ENCODE measurements at regions not wholly inside any gene's neighbourhood (a gene's known extent, or its start where the extent isn't known, plus 50 kb on each side); places are given as distances from the start of the nearest gene placed in this dataset.
"Not testable (repeated sequence)": the region's sequence is repeated elsewhere in the genome, so short reads cannot be mapped to it uniquely, and the experiment has no call there.

DNA sequence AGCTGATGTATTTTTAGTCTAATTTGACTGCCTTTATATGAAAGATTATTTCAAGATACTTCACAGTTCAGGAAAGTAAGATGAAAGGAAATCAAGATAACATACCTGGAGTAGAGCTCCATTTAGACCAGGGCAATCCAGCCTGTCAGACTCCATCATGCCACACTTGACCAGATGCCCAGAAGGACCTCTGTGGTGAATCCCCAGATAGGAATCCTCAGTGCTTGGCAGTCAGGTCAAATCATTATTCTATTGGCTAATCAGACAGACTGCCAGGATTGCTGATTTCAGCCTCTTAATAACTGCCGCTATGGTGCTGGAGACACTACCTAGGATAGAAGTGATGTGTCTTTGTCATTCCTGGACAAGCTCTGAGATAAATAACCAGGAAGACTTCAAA is 404.2 kb downstream of the STK39 start:
- no peak overlapping the region for H3K4me2 ChIP-seq (replicated peaks; ENCODE audit: extremely low read depth, low read length, poor library complexity, severe bottlenecking)
- intact Hi-C loops (cut with micrococcal nuclease) = no loop called here
- H3K79me2 ChIP-seq (ENCODE audit: insufficient read depth, low read length) = no peaks in the 10 kb centered on the region
- WGBS (ENCODE audit: insufficient coverage) = 100% methylated on average over 1 of the region's 1 CpG
- H3K27ac ChIP-seq (ENCODE audit: low read depth in 1 of 2, low read length in 2 of 2) = no peak overlapping the region
- H3K4me1 ChIP-seq (ENCODE audit: control insufficient read depth in 1 of 2, insufficient read depth in 2 of 2, low read length in 2 of 2) = no peaks in the 10 kb centered on the region
- Mint-ChIP-seq H3K4me3 (no peak overlapping the region), H3K9me3 (peaks cover 0 to 3% (median 1%) of the 10 kb centered on the region in 7 donors), H3K27ac (no peak overlapping the region), H3K36me3 (no peaks in the 10 kb centered on the region), H3K4me1 (no peaks in the 10 kb centered on the region), H3K27me3 (ENCODE audit: low read depth in 3 of 3) (peaks cover 0 to 1% (median 0%) of the 10 kb centered on the region in 3 donors)
- TF ChIP-seq CTCF (IDR thresholded peaks at IDR 0.05) = no peak
- H2AFZ ChIP-seq (ENCODE audit: insufficient read depth, low read depth, low read length, poor library complexity, severe bottlenecking) = no peak overlapping the region
- H3K9ac ChIP-seq (ENCODE audit: insufficient read depth, low read length, poor library complexity, severe bottlenecking) = no peak overlapping the region
- no peaks in the 10 kb centered on the region for H3K27me3 ChIP-seq (ENCODE audit: control insufficient read depth in 2 of 2, insufficient read depth in 2 of 2, low read length in 2 of 2)
- no peaks in the 10 kb centered on the region for H3K36me3 ChIP-seq (replicated peaks in 1 of 2; ENCODE audit: control insufficient read depth in 1 of 2, insufficient read depth in 2 of 2, low read length in 2 of 2)
- H3K4me3 ChIP-seq (replicated peaks in 1 of 3; ENCODE audit: low read depth in 2 of 3, low read length in 3 of 3) = no peak overlapping the region
- H4K20me1 ChIP-seq (ENCODE audit: insufficient read depth, low read length) = no peaks in the 10 kb centered on the region
- H3K9me3 ChIP-seq (replicated peaks in 1 of 2; ENCODE audit: control insufficient read depth in 1 of 2, insufficient read depth in 1 of 2, low read length in 2 of 2) = no peaks in the 10 kb centered on the region
- no peak for DNase-seq

- Mint-ChIP-seq H3K27ac (no peak overlapping the region), H3K9me3 (peaks cover 0 to 3% (median 0%) of the 10 kb centered on the region in 7 donors), H3K4me1 (no peaks in the 10 kb centered on the region), H3K27me3 (ENCODE audit: low read depth in 3 of 3) (no peaks in the 10 kb centered on the region), H3K36me3 (no peaks in the 10 kb centered on the region), H3K4me3 (no peak overlapping the region)
- no peak for DNase-seq
- no peak for TF ChIP-seq CTCF (IDR thresholded peaks at IDR 0.05)
- Histone ChIP-seq H3K9me3 (replicated peaks in 1 of 2; ENCODE audit: control insufficient read depth in 1 of 2, insufficient read depth in 1 of 2, low read length in 2 of 2) (no peaks in the 10 kb centered on the region), H3K4me1 (ENCODE audit: control insufficient read depth in 1 of 2, insufficient read depth in 2 of 2, low read length in 2 of 2) (no peaks in the 10 kb centered on the region), H3K4me2 (replicated peaks; ENCODE audit: extremely low read depth, low read length, poor library complexity, severe bottlenecking) (no peak overlapping the region), H3K79me2 (ENCODE audit: insufficient read depth, low read length) (no peaks in the 10 kb centered on the region), H4K20me1 (ENCODE audit: insufficient read depth, low read length) (no peaks in the 10 kb centered on the region), H3K27me3 (ENCODE audit: control insufficient read depth in 2 of 2, insufficient read depth in 2 of 2, low read length in 2 of 2) (no peaks in the 10 kb centered on the region), H3K4me3 (replicated peaks in 1 of 3; ENCODE audit: low read depth in 2 of 3, low read length in 3 of 3) (no peak overlapping the region), H3K36me3 (replicated peaks in 1 of 2; ENCODE audit: control insufficient read depth in 1 of 2, insufficient read depth in 2 of 2, low read length in 2 of 2) (no peaks in the 10 kb centered on the region), H3K9ac (ENCODE audit: insufficient read depth, low read length, poor library complexity, severe bottlenecking) (no peak overlapping the region), H3K27ac (ENCODE audit: low read depth in 1 of 2, low read length in 2 of 2) (no peak overlapping the region), H2AFZ (ENCODE audit: insufficient read depth, low read depth, low read length, poor library complexity, severe bottlenecking) (no peak overlapping the region)
- intact Hi-C loops (cut with micrococcal nuclease) = no loop called here
- no CpG with 5 or more reads among the region's 1 CpG for WGBS (ENCODE audit: insufficient coverage)
These were observed 405.3 kb downstream of the STK39 start for GRCh38 chr2:167842047-167842446.

DNA sequence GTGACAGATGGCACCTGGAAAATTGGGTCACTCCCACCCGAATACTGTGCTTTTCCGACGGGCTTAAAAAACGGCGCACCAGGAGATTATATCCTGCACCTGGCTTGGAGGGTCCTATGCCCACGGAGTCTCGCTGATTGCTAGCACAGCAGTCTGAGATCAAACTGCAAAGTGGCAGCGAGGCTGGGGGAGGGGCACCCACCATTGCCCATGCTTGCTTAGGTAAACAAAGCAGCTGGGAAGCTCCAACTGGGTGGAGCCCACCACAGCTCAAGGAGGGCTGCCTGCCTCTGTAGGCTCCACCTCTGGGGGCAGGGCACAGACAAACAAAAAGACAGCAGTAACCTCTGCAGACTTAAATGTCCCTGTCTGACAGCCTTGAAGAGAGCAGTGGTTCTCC is 412.1 kb downstream of the STK39 start:
- H4K20me1 ChIP-seq (ENCODE audit: insufficient read depth, low read length); H3K27ac ChIP-seq (ENCODE audit: low read depth in 1 of 2, low read length in 2 of 2); H3K9ac ChIP-seq (ENCODE audit: insufficient read depth, low read length, poor library complexity, severe bottlenecking); H3K4me1 ChIP-seq (ENCODE audit: control insufficient read depth in 1 of 2, insufficient read depth in 2 of 2, low read length in 2 of 2); H3K4me1 Mint-ChIP-seq; H3K27me3 Mint-ChIP-seq (ENCODE audit: low read depth in 3 of 3); H2AFZ ChIP-seq (ENCODE audit: insufficient read depth, low read depth, low read length, poor library complexity, severe bottlenecking); H3K9me3 ChIP-seq (replicated peaks in 1 of 2; ENCODE audit: control insufficient read depth in 1 of 2, insufficient read depth in 1 of 2, low read length in 2 of 2); H3K79me2 ChIP-seq (ENCODE audit: insufficient read depth, low read length); H3K27ac Mint-ChIP-seq; H3K27me3 ChIP-seq (ENCODE audit: control insufficient read depth in 2 of 2, insufficient read depth in 2 of 2, low read length in 2 of 2); H3K36me3 Mint-ChIP-seq; H3K36me3 ChIP-seq (replicated peaks in 1 of 2; ENCODE audit: control insufficient read depth in 1 of 2, insufficient read depth in 2 of 2, low read length in 2 of 2); intact Hi-C loops (cut with micrococcal nuclease); DNase-seq; H3K4me3 Mint-ChIP-seq; H3K4me2 ChIP-seq (replicated peaks; ENCODE audit: extremely low read depth, low read length, poor library complexity, severe bottlenecking); H3K4me3 ChIP-seq (replicated peaks in 1 of 3; ENCODE audit: low read depth in 2 of 3, low read length in 3 of 3): not testable (repeated sequence)
- 100% methylated on average over 3 of the region's 8 CpGs for WGBS (ENCODE audit: insufficient coverage)
- H3K9me3 Mint-ChIP-seq = peaks cover 0 to 15% (median 7%) of the 10 kb centered on the region in 7 donors

Measured in CD14-positive monocyte (primary cell).